ENCODE measurements at regions not wholly inside any gene's neighbourhood (a gene's known extent, or its start where the extent isn't known, plus 50 kb on each side); places are given as distances from the start of the nearest gene placed in this dataset.

DNA sequence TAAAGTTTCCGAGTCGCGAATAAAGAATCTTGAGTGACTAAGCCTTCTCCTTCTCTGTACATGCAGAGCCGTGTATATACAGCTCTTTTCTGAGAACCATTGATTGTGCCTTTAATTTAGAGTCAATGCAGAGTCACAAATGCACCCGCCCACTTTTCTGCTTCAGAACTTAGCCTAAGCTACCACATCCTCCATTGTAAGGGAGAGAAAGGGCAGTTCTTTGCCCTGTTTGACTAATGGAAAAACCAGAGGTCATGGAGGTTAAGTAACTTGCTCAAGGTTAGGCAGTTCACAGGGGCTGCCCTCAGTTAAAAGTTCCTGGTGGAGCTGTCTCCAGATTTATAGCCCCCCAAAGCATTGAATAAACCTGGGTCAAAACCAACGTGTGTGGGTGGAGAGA lies 139.6 kb downstream of the TOMM20 start:
- Mint-ChIP-seq H3K36me3 (ENCODE audit: low read depth) (no peaks in the 10 kb centered on the region), H3K27me3 (ENCODE audit: low read depth) (peaks cover 2% of the 10 kb centered on the region), H3K9me3 (peaks cover 5% of the 10 kb centered on the region), H3K27ac (ENCODE audit: unreplicated experiment) (no peak overlapping the region), H3K4me3 (no peak overlapping the region), H3K4me1 (peaks cover 52% of the 10 kb centered on the region)
- no peak for DNase-seq (ENCODE audit: low read depth, low spot score)
- TF ChIP-seq, protein P1, sequence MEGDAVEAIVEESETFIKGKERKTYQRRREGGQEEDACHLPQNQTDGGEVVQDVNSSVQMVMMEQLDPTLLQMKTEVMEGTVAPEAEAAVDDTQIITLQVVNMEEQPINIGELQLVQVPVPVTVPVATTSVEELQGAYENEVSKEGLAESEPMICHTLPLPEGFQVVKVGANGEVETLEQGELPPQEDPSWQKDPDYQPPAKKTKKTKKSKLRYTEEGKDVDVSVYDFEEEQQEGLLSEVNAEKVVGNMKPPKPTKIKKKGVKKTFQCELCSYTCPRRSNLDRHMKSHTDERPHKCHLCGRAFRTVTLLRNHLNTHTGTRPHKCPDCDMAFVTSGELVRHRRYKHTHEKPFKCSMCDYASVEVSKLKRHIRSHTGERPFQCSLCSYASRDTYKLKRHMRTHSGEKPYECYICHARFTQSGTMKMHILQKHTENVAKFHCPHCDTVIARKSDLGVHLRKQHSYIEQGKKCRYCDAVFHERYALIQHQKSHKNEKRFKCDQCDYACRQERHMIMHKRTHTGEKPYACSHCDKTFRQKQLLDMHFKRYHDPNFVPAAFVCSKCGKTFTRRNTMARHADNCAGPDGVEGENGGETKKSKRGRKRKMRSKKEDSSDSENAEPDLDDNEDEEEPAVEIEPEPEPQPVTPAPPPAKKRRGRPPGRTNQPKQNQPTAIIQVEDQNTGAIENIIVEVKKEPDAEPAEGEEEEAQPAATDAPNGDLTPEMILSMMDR (conservative IDR thresholded peaks at IDR 0.05) = no peak

DNA sequence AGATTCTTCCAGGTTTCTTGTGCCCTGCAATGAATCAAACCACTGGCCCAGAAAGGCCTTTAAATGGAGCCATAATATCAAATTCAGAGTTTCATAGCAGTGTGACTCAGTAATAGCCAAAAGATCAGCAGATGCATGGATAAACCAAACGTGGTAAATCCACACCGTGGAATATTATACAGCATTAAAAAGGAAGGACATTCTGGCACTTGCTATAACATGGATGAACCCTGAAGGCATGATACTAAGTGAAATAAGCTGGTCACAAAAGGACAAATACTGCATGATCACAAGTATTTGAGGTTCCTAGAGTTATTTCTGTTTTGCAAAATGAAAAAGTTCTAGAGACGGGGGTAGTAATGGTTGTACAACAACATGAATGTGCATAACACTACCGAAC lies 140.1 kb downstream of the TOMM20 start:
- H3K27ac Mint-ChIP-seq (ENCODE audit: unreplicated experiment) = no peak overlapping the region
- no peak overlapping the region for H3K4me3 Mint-ChIP-seq
- peaks cover 57% of the 10 kb centered on the region for H3K4me1 Mint-ChIP-seq
- peaks cover 2% of the 10 kb centered on the region for H3K27me3 Mint-ChIP-seq (ENCODE audit: low read depth)
- H3K36me3 Mint-ChIP-seq (ENCODE audit: low read depth) = no peaks in the 10 kb centered on the region
- peaks cover 5% of the 10 kb centered on the region for H3K9me3 Mint-ChIP-seq
- TF ChIP-seq, protein P1 (conservative IDR thresholded peaks at IDR 0.05) = no peak
- no peak for DNase-seq (ENCODE audit: low read depth, low spot score)

DNA sequence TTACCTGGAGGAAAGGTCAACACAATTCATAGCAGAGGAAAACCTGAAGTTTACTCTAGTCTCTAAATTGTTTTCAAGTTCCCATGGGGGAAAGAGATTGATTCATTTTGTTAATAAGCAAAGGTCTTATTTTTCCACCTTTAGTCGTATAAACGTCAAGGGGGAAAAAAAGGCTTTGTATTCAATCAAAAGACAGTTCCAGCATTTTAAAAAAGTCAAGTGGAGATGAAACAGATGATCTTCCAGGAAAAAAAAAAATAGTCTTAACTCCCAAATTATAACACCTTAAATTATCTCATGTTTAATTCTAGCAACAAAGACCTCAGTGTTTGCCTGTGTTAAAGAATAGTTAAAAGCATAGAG lies 140.5 kb downstream of the TOMM20 start:
- Mint-ChIP-seq H3K9me3 (peaks cover 5% of the 10 kb centered on the region), H3K4me3 (no peak overlapping the region), H3K27ac (ENCODE audit: unreplicated experiment) (no peak overlapping the region), H3K36me3 (ENCODE audit: low read depth) (no peaks in the 10 kb centered on the region), H3K27me3 (ENCODE audit: low read depth) (peaks cover 2% of the 10 kb centered on the region), H3K4me1 (peaks cover 58% of the 10 kb centered on the region)
- TF ChIP-seq, protein P1 (conservative IDR thresholded peaks at IDR 0.05) = no peak
- DNase-seq (ENCODE audit: low read depth, low spot score) = no peak

DNA sequence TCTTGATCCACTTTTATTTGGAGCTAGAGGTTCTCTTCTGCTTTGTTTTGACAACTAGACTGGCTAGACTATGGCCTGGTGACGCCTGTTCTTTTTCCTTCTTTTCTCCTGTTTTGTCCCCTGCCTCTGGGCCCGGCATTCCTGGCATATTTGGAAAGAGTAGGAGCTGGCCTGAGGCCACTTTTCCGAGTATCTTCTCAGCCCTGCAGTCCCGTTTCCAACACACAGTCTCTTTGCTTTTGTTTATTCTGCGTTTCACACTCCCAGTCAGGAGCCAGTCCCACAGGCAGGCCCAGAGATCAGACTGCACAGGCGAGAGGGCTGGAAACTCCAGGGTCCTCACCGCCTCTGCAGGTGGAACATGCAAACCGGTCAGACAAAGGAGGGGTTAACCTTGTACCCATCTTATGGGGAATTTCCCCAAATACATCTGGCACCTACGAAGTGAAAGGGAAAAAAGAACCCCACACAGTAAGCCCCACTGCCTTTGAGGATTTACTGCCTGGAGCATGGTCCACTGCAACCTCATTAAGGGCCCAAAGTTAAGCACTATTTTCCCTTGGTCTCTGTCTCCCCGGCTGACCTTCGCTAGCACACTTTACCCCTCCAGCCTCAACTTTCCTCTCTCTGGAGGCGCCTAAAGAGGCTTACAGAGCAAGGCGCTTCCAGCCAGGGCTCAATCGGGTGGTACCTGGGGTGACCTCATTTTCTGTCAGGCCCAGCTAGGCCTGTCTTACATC lies 141.1 kb downstream of the TOMM20 start:
- Mint-ChIP-seq H3K9me3 (peaks cover 5% of the 10 kb centered on the region), H3K27me3 (ENCODE audit: low read depth) (peaks cover 2% of the 10 kb centered on the region), H3K36me3 (ENCODE audit: low read depth) (no peaks in the 10 kb centered on the region), H3K27ac (ENCODE audit: unreplicated experiment) (peak overlapping the region; percentile 81), H3K4me1 (peaks cover 58% of the 10 kb centered on the region), H3K4me3 (peak overlapping the region; percentile 1)
- TF ChIP-seq, protein P1 (conservative IDR thresholded peaks at IDR 0.05) = no peak
- no peak for DNase-seq (ENCODE audit: low read depth, low spot score)

DNA sequence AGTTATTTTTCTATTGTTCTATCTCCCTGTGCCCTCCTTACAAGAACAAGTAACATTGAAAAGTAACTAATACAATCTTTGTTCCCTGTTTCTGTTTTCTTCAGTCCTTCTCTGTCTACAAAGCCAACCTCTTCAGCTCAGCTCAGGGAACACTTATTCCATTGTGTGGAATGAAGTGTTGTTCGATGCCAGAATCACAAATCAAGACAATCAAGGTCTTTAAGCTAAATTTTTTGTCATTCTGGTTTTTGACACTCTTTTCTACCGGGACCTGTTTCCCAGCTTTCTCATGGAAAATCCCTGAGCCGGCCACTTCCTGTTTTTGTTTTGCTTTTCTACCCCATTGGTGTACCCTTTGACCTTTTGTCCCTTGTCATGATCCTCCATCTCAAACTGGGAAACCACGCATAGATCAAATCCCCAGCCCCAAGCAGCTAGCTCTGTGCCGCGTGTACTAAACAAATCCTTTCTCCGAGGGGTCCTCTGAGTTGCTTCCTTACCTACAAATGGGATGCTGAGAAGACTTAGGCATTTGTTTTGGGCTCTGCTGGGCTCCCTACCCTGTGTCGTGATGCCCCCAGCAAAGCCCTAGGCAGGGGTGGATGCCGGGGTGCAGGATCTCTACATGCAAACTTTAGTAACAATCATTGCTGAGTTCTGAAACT lies 141.8 kb downstream of the TOMM20 start:
- TF ChIP-seq, protein P1 (conservative IDR thresholded peaks at IDR 0.05) = no peak
- Mint-ChIP-seq H3K4me3 (peak overlapping the region; percentile 21), H3K27ac (ENCODE audit: unreplicated experiment) (peak overlapping the region; percentile 81), H3K9me3 (peaks cover 5% of the 10 kb centered on the region), H3K27me3 (ENCODE audit: low read depth) (peaks cover 2% of the 10 kb centered on the region), H3K4me1 (peaks cover 59% of the 10 kb centered on the region), H3K36me3 (ENCODE audit: low read depth) (no peaks in the 10 kb centered on the region)
- no peak for DNase-seq (ENCODE audit: low read depth, low spot score)

Data from neural crest cell (in vitro differentiated cells).